OCI-LY1 (cell line): ENCODE measurements at regions not wholly inside any gene's neighbourhood (a gene's known extent, or its start where the extent isn't known, plus 50 kb on each side); places are given as distances from the start of the nearest gene placed in this dataset.

Experiments used
- EZH2 ChIP-seq: fragments of 200-600 bp; sonication (generic), shearing (Covaris generic); IDR thresholded peaks from 2 replicates; pipeline ENCODE4 v1.8.0; 2017; ENCODE audit warnings: borderline replicate concordance, mixed run types, mild to moderate bottlenecking, antibody characterized with exemption, low read length, moderate library complexity, mixed read lengths
- TF ChIP-seq, protein P1 (sequence below): fragments of 200-600 bp; sonication (generic), shearing (Covaris generic); IDR thresholded peaks from 2 replicates; pipeline ENCODE4 v1.5.1; 2017; ENCODE audit warnings: mild to moderate bottlenecking, antibody characterized with exemption, low read length, moderate library complexity, mixed read lengths

DNA sequence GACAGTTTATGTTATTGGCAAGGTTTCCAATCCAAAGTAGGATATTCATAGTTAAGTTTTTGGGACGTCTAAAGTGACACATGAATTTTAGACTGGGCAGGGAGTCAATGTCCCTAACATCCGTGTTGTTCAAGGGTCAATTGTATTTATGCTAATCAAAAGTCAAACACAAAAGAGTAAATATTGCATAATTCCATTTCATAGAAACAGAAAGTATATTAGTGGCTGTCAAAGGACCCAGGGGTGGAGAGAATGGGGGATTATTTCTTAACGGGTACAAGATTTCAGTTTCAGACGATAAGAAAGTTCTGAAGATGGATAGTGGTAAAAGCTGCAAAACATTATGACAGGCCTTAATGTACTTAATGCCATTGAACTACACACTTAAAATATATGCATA is 971.8 kb upstream of the AGA start:
- TF ChIP-seq, protein P1, sequence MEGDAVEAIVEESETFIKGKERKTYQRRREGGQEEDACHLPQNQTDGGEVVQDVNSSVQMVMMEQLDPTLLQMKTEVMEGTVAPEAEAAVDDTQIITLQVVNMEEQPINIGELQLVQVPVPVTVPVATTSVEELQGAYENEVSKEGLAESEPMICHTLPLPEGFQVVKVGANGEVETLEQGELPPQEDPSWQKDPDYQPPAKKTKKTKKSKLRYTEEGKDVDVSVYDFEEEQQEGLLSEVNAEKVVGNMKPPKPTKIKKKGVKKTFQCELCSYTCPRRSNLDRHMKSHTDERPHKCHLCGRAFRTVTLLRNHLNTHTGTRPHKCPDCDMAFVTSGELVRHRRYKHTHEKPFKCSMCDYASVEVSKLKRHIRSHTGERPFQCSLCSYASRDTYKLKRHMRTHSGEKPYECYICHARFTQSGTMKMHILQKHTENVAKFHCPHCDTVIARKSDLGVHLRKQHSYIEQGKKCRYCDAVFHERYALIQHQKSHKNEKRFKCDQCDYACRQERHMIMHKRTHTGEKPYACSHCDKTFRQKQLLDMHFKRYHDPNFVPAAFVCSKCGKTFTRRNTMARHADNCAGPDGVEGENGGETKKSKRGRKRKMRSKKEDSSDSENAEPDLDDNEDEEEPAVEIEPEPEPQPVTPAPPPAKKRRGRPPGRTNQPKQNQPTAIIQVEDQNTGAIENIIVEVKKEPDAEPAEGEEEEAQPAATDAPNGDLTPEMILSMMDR: no peak
- no peak for TF ChIP-seq EZH2
